ENCODE measurements at regions not wholly inside any gene's neighbourhood (a gene's known extent, or its start where the extent isn't known, plus 50 kb on each side); places are given as distances from the start of the nearest gene placed in this dataset.

DNA sequence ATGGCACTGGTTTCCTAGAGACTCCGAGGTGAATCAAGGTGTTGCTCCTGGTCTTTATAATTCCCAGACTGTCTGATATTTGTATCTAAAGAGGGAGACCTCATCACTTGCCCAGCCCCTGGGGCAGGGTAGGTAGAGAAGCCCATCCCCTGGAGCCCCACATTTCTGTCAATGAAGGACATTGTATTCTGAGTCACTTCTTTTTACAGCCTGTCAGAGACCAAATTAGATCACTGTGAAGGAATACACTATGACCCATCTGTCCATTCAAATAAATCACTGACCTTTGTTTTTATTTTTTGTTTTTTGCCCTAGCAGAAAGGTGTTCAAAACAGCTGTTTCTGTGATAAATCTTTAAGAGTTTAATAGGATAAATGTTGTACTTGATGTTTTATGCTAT, 67.9 kb upstream of the ANO6 start:
- no peak for TF ChIP-seq POLR2A (IDR thresholded peaks at IDR 0.05)
- TF ChIP-seq, protein P1, sequence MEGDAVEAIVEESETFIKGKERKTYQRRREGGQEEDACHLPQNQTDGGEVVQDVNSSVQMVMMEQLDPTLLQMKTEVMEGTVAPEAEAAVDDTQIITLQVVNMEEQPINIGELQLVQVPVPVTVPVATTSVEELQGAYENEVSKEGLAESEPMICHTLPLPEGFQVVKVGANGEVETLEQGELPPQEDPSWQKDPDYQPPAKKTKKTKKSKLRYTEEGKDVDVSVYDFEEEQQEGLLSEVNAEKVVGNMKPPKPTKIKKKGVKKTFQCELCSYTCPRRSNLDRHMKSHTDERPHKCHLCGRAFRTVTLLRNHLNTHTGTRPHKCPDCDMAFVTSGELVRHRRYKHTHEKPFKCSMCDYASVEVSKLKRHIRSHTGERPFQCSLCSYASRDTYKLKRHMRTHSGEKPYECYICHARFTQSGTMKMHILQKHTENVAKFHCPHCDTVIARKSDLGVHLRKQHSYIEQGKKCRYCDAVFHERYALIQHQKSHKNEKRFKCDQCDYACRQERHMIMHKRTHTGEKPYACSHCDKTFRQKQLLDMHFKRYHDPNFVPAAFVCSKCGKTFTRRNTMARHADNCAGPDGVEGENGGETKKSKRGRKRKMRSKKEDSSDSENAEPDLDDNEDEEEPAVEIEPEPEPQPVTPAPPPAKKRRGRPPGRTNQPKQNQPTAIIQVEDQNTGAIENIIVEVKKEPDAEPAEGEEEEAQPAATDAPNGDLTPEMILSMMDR (IDR thresholded peaks at IDR 0.05): no peak
- TF ChIP-seq POLR2AphosphoS5 (IDR thresholded peaks at IDR 0.05): no peak
